ENCODE measurements at regions not wholly inside any gene's neighbourhood (a gene's known extent, or its start where the extent isn't known, plus 50 kb on each side); places are given as distances from the start of the nearest gene placed in this dataset.
"Not testable (repeated sequence)": the region's sequence is repeated elsewhere in the genome, so short reads cannot be mapped to it uniquely, and the experiment has no call there.

DNA sequence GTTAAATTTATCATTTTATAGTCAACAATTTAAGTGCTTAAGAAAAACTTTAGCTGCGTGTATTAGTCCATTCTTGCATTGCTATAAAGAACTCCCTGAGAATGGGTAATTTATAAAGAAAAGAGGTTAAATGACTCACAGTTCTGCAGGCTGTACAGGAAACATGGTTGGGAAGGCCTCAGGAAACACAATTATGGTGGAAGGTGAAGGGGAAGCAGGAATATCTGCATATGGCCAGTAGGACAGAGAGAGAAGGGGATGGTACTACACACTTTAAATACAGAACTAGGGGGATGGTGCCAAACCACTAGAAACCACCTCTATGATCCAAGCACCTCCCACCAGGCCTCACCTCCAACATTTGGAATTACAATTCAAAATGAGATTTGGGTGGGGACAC is 295.5 kb upstream of the PLGLB1 start:
- H3K27me3 ChIP-seq; H3K4me3 ChIP-seq; DNase-seq; H3K36me3 ChIP-seq; H3K9me3 ChIP-seq; H3K27ac ChIP-seq; ATAC-seq; H3K4me1 ChIP-seq; intact Hi-C loops (cut with DNase I): not testable (repeated sequence)

DNA sequence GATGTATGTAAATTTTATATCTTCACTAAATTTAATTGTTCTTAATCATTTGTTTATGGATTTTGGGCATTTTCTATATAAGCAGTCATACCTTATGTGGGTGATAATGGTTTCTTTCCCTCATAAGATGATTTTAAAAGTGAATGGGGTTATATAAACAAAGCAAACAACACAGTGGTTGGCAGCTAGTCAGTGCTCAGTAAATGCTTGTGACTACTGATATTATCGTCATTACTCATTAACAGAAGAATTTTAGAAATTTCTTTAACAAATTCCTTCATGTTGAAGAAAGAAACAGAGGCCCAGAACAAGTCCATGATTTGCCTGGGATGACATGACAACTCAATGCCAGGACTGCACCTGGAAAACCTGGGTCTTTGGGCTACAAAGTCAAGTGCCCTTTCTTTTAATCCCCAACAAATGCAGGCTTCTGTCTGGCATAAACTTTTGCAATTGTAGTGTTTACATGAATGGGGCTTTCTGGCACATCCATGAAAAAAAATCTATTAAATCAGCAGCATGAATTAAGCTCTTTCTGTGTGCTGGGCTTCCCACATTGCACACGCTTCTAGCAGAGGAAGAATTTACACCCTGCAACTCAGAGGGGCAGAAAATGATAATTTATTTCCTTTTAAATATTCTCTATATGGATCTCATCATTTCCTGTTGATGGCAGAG is 297.3 kb upstream of the PLGLB1 start:
- H3K4me1 ChIP-seq; H3K4me3 ChIP-seq; DNase-seq; H3K27ac ChIP-seq; H3K27me3 ChIP-seq; H3K36me3 ChIP-seq; intact Hi-C loops (cut with DNase I); H3K9me3 ChIP-seq: not testable (repeated sequence)
- ATAC-seq: peak; percentile 64

DNA sequence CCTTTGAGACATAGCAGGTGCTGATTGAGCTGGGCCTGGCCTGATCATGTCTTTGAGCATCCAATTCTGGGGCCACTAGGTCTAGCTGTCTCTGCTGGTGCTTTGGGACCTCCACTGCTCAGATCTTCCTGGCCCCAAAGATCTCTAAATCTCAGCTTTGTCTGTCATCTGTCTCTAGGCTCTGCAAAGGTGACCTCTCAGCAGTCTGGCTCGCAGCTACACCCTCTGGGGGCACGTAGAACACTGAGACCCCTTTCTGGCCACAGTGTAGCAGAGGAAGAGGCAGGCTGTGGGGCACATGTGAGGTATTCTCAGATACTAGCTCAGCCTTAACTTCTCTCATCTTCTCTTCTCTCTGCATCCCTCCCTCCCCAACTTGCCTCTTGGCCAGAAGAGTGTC is 298.1 kb upstream of the PLGLB1 start:
- ATAC-seq; H3K27me3 ChIP-seq; DNase-seq; H3K4me3 ChIP-seq; H3K4me1 ChIP-seq; H3K27ac ChIP-seq; intact Hi-C loops (cut with DNase I); H3K36me3 ChIP-seq; H3K9me3 ChIP-seq: not testable (repeated sequence)

DNA sequence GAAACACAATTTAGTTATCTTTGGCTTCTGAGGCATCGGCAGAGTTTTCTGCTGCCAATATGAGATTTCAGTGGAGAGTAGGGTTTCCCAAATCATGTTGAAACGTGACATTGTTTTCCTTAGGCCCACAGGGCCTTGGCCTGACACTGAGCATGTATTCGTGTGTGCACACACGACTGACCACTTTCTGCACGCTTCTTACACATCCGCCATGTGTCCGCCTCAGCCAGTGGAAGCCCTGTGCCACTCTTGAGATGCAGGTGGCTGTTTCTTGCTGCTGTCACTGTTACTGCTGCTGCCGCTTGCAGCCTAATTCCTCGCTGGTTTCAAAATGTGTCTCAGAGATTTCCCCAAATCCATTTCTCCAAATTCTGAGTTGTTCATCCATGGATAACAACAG is 299.6 kb upstream of the PLGLB1 start:
- H3K4me1 ChIP-seq; ATAC-seq; H3K27ac ChIP-seq; DNase-seq; intact Hi-C loops (cut with DNase I); H3K9me3 ChIP-seq; H3K4me3 ChIP-seq; H3K36me3 ChIP-seq; H3K27me3 ChIP-seq: not testable (repeated sequence)

DNA sequence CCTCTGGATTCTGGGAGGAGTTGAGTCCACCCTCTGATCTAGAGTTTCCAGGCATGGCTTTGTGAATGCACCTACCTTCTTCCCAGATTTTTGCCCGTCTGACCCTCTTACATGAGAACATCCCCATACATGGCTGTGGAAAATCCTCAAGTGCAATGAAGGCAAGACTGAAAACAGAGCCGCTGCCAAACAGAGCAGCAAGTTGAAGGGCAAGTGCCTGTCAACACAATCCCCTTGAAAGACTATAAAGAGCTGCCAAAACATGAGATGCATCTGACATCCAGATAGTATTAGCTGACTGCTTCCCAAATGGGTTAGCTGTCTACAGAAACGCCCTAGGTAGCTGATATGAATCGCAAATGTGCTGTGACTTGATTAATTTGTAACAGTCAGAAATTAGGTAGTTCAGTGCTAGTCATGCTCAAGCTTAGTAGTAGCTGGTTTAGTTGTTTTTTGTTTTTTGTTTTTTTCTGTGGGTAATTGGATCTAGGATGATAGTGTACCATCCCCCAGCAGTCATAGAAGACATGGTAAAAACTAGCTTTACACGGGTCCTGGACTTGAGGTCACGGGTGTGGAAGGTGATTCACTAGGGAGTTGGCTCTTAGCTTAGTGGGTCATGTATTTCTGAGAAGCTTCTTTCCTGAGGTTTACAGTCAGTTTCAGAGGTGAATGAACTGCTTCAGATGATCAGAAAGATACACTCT is 302.8 kb upstream of the PLGLB1 start:
- DNase-seq; H3K27me3 ChIP-seq; H3K4me3 ChIP-seq; H3K27ac ChIP-seq; H3K4me1 ChIP-seq; H3K36me3 ChIP-seq; intact Hi-C loops (cut with DNase I); H3K9me3 ChIP-seq: not testable (repeated sequence)
- peak; percentile 48 for ATAC-seq

DNA sequence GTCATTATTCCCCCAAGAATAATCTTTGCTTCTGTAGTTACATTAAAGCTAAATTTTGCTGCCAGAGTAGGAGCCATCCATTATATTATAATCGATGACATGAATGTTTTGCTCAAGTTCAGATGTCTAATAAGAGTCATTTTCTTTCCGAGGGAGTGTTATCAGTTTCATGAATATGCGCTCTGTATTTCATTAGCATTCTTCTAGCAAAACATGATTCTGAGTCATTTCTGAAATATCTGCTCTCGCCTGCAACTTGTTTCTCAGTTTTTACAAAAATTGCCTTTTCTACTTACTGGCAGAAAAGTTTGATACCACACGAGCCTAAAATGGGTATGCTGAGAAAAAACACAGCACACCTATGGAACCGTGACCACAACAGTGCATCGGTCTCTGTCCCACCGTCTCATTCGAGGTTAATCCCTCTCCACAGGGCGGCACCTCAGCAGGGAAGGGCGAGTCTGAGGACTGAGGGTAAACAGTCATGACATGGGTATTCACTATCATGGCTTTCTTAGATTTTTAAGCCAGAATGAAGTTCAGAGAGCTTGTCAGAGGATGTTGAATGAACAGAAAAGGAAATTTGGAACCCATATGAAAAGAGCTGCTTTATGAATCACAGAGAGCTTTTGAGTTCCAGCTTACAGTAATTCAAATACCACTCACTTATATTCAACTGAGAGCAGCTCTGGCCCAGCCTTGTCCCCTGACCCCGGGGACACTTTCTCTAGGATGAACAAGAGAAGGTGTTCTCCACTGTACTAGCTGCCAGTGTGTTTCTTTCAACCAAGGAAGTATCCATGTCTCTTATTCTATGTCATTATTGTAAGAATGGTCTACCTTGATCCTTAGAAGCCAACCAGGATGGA is 303.6 kb upstream of the PLGLB1 start:
- intact Hi-C loops (cut with DNase I); H3K27ac ChIP-seq; H3K27me3 ChIP-seq; H3K4me3 ChIP-seq; H3K36me3 ChIP-seq; DNase-seq; H3K9me3 ChIP-seq; H3K4me1 ChIP-seq: not testable (repeated sequence)
- ATAC-seq: peak; percentile 46

DNA sequence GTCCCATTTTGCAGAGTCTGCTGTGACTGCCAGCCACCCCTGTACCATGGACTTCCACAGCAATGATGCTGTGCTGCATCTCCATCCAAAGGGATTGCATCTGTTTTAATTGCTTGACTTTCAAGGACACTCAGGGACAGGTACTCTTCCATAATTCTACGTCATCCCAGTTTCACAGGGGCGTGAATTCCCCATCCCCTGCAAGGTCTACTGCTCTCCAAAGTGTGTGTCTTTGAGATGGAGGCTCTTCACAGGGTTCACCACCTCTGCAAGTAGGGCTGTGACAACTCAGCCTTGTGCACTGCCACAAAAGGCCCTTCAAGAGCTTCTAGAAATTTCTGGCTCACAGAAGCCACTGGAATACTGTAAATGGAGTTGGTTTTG is 304.3 kb upstream of the PLGLB1 start:
- intact Hi-C loops (cut with DNase I); H3K36me3 ChIP-seq; H3K9me3 ChIP-seq; ATAC-seq; DNase-seq; H3K4me3 ChIP-seq; H3K27me3 ChIP-seq; H3K4me1 ChIP-seq; H3K27ac ChIP-seq: not testable (repeated sequence)

DNA sequence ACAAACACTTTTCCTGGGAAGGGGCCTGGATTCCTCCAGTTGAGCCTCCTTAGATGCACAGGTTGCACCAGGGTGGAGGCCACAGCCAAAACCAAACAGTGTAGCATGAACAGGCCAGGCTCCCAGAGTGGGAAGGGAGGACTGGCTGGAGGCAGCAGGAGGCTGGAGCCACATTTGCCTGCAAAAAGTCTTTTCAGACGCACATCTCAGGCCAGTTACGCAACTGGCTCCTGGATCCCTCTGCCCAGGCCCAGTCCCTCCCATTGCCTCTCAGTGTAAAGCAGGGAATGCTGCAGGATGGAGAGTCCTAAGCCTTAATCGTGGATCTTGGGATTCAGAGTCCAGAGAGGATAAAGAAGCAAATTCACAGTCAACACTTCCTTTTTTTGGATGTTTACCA is 305.1 kb upstream of the PLGLB1 start:
- peak; percentile 39 for ATAC-seq
- H3K9me3 ChIP-seq; H3K36me3 ChIP-seq; H3K27me3 ChIP-seq; H3K4me1 ChIP-seq; DNase-seq; H3K27ac ChIP-seq; intact Hi-C loops (cut with DNase I); H3K4me3 ChIP-seq: not testable (repeated sequence)

DNA sequence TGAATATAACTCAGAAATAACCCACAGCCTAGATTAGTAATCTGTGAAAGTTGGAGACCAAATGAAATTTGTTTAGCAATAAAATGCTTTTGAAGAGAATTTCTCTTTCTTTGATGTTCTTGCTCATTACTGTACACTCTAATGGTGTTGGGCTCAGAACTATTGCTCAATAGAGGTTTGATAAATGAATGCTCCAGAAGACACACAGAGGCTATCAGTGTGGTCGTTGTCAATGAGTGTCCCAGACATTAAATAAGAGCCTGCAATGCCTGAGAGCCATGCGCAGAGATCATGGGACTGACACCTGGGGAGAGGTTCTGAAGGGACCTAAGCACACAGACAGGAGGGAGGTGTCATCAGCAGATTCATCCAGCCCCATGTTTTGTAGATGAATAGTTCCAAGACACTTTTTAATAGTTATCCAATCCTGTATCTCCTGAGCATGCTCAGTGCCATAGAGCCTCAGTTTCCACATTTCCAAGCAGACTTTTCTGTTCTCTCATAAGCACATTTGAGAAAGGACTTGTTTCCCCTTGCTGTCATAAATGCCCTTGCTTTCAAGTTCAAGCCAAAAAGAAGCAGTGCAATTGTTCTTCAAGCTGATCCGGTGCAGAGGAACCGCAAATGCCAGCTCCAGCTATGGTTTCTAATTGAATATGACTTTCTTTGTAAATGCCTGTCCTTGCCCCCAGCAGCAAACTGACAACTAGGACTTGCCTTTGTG is 306.2 kb upstream of the PLGLB1 start:
- intact Hi-C loops (cut with DNase I); H3K36me3 ChIP-seq; H3K27ac ChIP-seq; H3K4me3 ChIP-seq; H3K27me3 ChIP-seq; H3K9me3 ChIP-seq; DNase-seq; H3K4me1 ChIP-seq; ATAC-seq: not testable (repeated sequence)

DNA sequence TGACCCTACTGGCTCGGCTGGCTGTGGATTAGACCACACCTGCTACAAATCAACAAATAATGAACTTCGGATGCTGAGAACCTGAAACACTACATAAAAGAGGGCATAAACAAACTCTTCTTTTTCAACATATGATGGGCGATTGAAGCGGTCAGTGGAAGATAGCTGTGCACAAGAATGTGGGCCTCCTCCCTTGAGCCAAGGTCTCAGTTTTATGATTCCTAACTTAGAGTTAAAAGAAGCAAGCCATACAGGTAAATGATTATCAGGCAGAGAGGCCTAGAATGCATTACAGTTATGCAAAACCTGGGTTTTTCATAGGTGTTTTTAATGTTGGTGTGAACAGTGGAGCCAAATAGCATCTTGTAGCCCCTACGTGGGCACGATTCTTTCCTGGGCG is 307.9 kb upstream of the PLGLB1 start:
- H3K9me3 ChIP-seq; H3K27ac ChIP-seq; H3K4me3 ChIP-seq; intact Hi-C loops (cut with DNase I); H3K36me3 ChIP-seq; H3K4me1 ChIP-seq; DNase-seq; H3K27me3 ChIP-seq; ATAC-seq: not testable (repeated sequence)

DNA sequence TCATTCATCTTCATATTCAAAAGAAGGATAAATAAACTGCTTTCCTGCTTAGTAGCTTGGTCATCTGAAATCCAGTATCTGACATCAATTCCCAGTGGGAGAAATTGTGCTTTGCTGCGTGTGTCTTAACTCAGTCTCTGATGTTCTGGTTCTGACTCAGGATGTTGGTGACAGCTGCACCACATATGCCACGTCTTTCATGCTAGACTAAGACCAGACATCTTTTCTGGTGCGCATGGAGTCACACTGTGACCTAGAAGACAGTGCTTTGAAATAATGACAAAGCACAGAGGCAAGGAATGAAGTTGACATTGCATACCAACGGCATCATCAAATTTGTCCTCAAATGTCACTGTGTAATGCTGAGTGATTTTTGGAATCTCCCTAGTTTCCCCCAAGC is 308.8 kb upstream of the PLGLB1 start:
- H3K27me3 ChIP-seq; DNase-seq; H3K4me1 ChIP-seq; H3K36me3 ChIP-seq; H3K4me3 ChIP-seq; intact Hi-C loops (cut with DNase I); H3K9me3 ChIP-seq; ATAC-seq; H3K27ac ChIP-seq: not testable (repeated sequence)

DNA sequence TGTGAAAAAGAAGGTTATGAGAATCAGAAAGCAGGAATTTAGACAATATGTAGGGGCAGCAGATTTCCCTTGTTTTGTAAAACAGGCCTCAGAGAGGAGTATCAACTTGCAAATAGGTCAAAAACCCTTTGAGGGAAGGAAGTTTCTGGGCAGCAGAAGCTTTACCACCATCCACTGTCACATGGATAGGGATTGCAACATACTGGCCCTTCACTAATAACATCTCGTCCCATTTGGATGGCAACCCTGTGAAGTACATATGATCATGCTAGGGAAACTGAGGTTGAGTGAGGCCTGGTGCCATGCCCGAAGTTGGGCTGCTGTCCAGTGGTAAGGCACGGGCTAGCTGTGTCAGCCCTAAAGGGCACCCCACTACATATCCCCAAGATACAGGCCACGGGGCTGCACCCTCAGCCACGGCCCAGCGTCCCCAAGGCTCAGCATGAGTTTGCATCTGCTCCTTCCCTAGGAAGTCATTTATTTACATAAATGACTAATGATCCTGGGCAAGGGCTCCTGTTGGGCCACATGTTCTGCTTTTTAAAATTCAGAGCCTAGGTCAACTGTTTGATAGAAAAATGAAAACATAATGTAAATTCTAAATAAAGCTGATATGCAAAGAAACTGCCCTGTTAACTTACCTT is 310.4 kb upstream of the PLGLB1 start:
- H3K9me3 ChIP-seq; H3K27ac ChIP-seq; intact Hi-C loops (cut with DNase I); H3K4me1 ChIP-seq; H3K4me3 ChIP-seq; H3K36me3 ChIP-seq; DNase-seq; H3K27me3 ChIP-seq: not testable (repeated sequence)
- peak; percentile 65 for ATAC-seq

Data from left lung (tissue), 4 donors.